Endometrial microvascular endothelial cells (primary cell): ENCODE measurements at regions not wholly inside any gene's neighbourhood (a gene's known extent, or its start where the extent isn't known, plus 50 kb on each side); places are given as distances from the start of the nearest gene placed in this dataset.

Source experiments
- in situ Hi-C: cut with HindIII; loops from 2 replicates; pipeline ENCODE4 v1.10.0; 2017; ENCODE audit warnings: low sequenced_read_pairs, low pct_unique_long_range_greater_than_20kb; ENCODE audit errors: inconsistent ontology term

GRCh38 chr20:22305381-22305780 lies 279.0 kb downstream of the FOXA2 start:
- in situ Hi-C loops = no loop called here

- in situ Hi-C loops = no loop called here
These were observed 280.8 kb downstream of the FOXA2 start for GRCh38 chr20:22303523-22303922.

- in situ Hi-C loops = no loop called here
These were observed 282.3 kb downstream of the FOXA2 start for GRCh38 chr20:22302039-22302438.

GRCh38 chr20:22293886-22294285 lies 290.5 kb downstream of the FOXA2 start:
- in situ Hi-C loops = no loop called here

DNA sequence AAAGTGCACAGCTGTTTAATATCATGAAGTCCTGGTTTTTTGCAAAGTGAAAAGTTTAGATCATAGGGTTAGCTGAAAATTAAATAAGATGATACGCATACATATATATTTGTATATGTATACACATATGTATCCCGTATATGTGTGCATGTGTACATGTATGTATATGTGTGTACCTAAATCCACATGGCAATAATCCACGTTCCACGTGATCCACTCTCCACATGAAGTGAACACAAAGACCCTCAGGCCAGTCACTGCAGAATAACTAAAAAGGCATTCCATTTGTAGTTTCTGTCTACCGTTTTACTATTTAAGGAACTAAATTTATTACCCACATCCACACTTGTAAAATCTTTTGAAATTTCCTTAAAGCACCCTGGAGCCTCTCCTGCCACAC lies 294.9 kb downstream of the FOXA2 start:
- in situ Hi-C loops = no loop called here

- in situ Hi-C loops = no loop called here
These were observed 295.4 kb downstream of the FOXA2 start for GRCh38 chr20:22288957-22289356.

- in situ Hi-C loops = no loop called here
These were observed 296.2 kb downstream of the FOXA2 start for GRCh38 chr20:22288156-22288555.

- in situ Hi-C loops = no loop called here
These were observed 298.8 kb downstream of the FOXA2 start for GRCh38 chr20:22285555-22285954.

DNA sequence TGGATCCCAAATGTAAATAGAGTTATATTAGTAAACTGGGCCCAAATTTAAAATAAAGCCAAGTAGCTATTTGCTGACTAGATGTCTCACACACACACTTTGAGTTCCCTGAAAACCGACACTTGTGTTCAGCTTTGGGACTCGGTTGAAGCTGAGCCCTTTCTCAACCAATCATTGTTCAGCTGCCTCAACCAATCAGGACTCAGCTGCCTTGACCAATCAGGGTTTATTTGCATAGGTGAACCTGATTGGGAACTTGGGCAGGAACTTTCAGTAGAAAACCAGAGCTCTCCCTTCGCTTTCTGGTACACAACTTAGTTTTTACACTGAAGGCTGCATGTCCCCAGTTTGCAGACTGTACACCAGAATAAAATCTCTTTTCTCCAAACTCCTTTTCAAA lies 301.7 kb downstream of the FOXA2 start:
- in situ Hi-C loops = no loop called here

DNA sequence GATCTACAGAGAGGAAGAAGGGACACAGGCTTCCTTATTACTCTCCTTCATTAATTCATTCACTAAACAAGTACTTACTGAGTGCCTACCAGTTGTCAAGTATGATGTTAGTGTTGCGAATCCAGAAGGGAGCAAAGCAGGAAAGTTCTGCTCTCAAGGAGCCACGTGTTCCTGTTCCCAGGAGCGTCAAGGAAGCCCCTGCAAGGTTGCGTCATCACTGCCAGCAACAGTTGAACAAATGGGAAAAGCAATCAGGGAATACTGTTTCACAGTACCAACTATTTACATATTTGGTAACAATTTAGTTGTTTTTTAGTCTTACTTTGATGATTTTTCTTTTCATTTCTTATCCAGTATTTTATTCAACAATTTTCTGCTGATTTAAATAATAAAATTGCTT lies 310.0 kb downstream of the FOXA2 start:
- in situ Hi-C loops = no loop called here

DNA sequence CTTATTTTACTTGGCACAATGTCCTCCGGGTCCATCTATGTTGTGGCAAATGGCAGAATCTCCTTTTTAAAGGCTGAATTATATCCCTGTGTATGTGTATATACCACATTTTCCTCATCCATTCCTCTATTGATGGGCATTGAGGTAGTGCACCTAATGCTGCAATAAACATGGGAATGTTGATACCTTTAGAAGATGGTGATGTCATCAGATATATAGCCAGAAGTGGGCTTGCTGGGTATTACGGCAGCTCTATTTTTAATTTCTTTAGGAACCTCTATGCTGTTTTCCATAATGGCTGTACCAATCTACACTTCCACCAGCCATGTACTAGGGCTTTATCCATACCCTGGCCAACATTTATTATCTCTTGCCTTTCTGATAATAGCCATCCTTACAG lies 315.7 kb downstream of the FOXA2 start:
- in situ Hi-C loops = no loop called here

DNA sequence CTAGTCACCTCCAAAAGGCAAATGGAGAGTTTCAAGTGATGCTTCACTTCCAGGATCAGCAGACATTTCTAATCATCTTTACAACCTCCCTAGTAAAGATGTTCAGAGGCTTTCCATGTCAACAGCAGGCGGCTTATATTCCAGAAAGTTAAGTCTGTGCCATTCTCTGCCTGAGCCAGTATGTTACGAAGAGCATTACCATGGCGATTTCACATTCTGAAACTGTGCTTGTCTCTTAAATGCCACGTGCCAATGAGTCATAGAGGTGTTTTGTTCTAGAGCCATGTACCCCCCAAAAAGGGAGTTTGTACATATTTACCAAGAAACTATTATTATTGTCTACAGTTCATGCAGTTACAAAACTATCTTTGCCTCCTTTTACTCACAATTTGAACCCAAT lies 319.5 kb downstream of the FOXA2 start:
- in situ Hi-C loops = no loop called here

- in situ Hi-C loops = no loop called here
These were observed 323.9 kb downstream of the FOXA2 start for GRCh38 chr20:22260506-22260905.

DNA sequence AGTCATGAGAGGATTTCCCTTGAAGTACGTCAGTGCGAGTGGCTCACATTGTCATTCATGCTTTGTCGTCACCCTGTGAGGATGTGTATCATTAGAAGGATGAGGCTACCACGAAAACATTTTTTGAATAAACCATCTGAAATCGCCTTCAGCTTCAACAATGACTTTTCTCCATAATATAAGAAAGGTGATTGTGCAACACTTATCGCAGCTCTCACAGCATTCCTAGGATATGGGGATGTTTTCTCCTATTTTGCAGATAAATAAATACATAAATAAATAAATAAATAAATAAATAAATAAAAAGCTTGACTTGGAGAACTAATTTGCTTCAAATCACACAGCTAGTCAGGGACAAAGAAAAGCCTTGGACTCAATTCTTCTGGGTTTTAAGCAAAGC lies 326.5 kb downstream of the FOXA2 start:
- in situ Hi-C loops = no loop called here

DNA sequence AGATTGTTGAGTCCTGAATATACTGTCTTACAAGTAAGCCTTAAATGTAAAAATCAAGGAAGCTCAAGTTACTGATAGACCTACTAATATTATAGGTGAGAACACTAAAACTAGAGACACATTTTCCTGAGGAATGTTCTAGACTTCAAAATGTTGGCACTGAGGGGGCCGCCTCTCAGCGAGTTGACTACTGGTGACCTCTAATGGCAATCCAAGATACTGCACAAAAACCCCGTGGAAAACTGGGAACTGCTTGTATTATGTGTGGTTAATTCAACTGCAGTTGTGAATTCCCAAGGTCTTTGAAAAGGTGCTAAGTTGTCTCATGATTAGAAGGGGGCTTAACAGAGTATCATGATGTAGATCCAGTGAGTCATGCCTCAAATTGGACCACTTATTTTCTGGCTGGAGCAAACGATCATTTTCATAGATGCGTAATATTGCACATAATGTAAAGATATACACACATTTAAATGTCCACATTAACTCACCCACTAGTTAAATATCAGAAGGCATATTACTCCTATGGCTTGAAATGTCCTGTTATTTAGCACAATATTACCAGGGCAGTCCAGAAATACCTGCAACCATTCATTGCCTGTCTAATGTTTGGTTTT lies 336.2 kb downstream of the FOXA2 start:
- in situ Hi-C loops = no loop called here

- in situ Hi-C loops = no loop called here
These were observed 339.2 kb downstream of the FOXA2 start for GRCh38 chr20:22245139-22245538.

- in situ Hi-C loops = no loop called here
These were observed 341.3 kb downstream of the FOXA2 start for GRCh38 chr20:22243067-22243466.

DNA sequence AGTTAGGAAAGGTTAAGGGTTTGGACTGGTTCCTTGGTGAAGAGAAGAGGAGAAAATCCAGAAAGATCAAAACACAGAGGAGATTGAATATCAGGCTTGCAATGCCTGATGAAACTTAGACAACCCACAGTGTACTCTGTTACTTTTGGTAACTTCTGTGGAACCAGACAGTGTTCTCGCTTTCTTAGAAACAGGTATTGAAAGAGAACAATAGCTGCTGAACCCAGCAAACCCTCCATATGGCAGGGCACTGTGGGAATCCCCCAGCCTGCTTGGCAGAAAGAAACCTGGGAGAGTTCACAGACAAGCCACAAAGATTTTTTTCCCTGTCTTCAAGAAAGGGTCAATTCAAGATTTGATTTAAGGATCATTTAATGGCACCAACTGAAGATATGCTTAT lies 342.8 kb downstream of the FOXA2 start:
- in situ Hi-C loops = no loop called here

- in situ Hi-C loops = no loop called here
These were observed 351.4 kb downstream of the FOXA2 start for GRCh38 chr20:22232923-22233322.

DNA sequence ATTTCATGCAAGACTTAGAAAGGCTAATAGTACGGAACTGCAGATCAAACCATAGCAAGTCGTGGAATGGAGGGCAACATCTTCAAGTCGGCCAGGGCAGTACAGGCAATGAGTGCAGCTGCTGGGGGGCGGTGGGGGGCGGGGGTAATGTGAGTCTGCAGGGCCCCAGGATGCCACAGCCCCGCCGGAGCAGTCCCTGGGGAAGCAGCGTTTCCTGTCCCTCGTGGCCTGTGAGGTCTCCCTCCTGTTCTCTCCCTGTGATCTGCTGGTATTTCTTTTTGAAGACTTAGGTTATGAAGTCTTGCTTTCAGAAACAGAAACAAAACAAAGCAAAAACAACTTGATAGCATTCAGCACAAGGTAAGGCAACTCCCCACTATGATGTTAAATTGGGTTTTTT lies 351.9 kb downstream of the FOXA2 start:
- in situ Hi-C loops = no loop called here

- in situ Hi-C loops = no loop called here
These were observed 357.3 kb downstream of the FOXA2 start for GRCh38 chr20:22226849-22227700.
